ENCODE measurements at regions not wholly inside any gene's neighbourhood (a gene's known extent, or its start where the extent isn't known, plus 50 kb on each side); places are given as distances from the start of the nearest gene placed in this dataset.
"Not testable (repeated sequence)": the region's sequence is repeated elsewhere in the genome, so short reads cannot be mapped to it uniquely, and the experiment has no call there.

DNA sequence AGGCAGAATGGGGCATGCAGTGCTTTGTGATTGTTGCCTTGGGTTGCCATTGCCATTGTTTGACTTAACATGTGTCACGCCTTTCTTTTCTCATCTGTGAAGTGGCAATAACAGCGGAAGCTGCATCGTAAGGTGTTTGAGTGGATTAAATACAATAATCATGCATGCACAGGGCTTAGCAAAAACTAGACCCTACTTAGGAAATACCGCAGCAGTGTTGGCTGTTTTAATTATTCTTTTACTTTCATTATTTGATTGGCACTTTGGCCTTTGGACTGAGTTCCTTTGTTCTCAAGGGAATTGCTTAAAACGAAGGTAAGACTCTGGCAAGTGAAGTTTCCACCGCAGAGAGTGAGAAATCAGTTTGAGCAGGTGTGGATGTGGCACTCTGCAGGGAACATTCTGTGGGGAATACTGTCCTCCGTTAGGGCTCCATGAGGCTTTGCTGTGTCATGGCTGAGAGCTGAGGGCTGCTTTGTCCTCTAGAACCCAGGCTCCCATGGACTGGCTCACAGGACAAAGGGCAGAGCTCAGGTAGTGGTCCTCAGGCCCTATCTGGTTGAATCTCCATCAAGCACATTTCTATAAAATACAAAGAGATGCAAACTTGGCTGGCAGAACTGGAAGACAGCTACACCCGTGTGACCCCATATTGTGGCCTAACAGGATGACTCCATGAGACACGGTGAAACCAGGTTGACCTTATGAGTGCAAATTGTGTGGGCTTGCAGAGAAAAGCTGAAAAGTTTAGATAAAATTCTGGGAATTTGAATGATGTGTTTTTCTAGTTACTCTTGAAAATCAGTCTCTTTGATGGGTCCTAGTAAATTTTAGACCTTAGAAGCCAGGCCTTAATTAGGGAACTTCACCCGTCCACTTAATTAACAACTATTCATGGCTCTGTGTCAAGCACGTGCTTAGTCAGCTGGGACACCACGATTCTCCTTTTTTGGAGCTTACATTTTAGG lies 407.2 kb downstream of the KCNRG start:
- Histone ChIP-seq H3K9me3 (ENCODE audit: control insufficient read depth in 2 of 2, insufficient read depth in 1 of 2, low read depth in 1 of 2, low read length in 1 of 2) (peaks cover 0 to 2% of the 10 kb centered on the region in 2 donors), H3K27ac (ENCODE audit: low read depth in 2 of 2, low read length in 1 of 2) (peak overlapping the region in 1 of 2 donors; percentile 22), H3K4me1 (ENCODE audit: control insufficient read depth in 2 of 2, insufficient read depth in 2 of 2, low read length in 1 of 2) (peaks cover 3 to 6% of the 10 kb centered on the region in 2 donors), H3K4me3 (ENCODE audit: low read depth in 1 of 2, low read length in 2 of 2) (peak overlapping the region in 1 of 2 donors; percentile 5), H3K27me3 (ENCODE audit: control insufficient read depth in 1 of 2, insufficient read depth in 2 of 2, low read length in 2 of 2) (no peaks in the 10 kb centered on the region), H3K36me3 (ENCODE audit: control insufficient read depth in 2 of 2, insufficient read depth in 2 of 2, low read length in 1 of 2) (no peaks in the 10 kb centered on the region)
- WGBS, 2 donors = 60 to 64% methylated on average over 12 of the region's 12 CpGs

DNA sequence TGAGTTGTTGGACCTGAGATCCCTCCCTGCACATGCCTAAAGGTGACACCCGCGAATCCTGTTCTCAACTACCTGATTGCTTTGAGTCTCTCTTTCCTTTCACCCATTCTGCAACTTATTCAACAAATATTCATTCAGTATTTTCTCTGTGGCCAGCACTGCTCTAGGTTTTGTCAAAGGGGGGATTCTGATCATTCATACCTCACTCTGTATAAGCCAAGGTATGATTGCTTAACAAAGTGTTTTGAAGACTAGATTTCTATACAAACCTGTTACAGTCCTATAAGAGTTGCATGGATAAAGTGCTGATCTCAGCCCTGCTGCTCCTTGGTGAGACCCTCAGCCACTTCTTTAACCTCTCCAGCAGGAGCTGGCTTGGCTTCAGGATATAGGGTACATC lies 409.7 kb downstream of the KCNRG start:
- H3K4me3 ChIP-seq (ENCODE audit: low read depth in 1 of 2, low read length in 2 of 2) = no peak overlapping the region
- WGBS, 2 donors = 87 to 94% methylated on average over 2 of the region's 2 CpGs
- H3K27me3 ChIP-seq (ENCODE audit: control insufficient read depth in 1 of 2, insufficient read depth in 2 of 2, low read length in 2 of 2) = no peaks in the 10 kb centered on the region
- peaks cover 0 to 6% of the 10 kb centered on the region in 2 donors for H3K4me1 ChIP-seq (ENCODE audit: control insufficient read depth in 2 of 2, insufficient read depth in 2 of 2, low read length in 1 of 2)
- H3K36me3 ChIP-seq (ENCODE audit: control insufficient read depth in 2 of 2, insufficient read depth in 2 of 2, low read length in 1 of 2) = no peaks in the 10 kb centered on the region
- no peaks in the 10 kb centered on the region for H3K9me3 ChIP-seq (ENCODE audit: control insufficient read depth in 2 of 2, insufficient read depth in 1 of 2, low read depth in 1 of 2, low read length in 1 of 2)
- H3K27ac ChIP-seq (ENCODE audit: low read depth in 2 of 2, low read length in 1 of 2) = no peak overlapping the region

DNA sequence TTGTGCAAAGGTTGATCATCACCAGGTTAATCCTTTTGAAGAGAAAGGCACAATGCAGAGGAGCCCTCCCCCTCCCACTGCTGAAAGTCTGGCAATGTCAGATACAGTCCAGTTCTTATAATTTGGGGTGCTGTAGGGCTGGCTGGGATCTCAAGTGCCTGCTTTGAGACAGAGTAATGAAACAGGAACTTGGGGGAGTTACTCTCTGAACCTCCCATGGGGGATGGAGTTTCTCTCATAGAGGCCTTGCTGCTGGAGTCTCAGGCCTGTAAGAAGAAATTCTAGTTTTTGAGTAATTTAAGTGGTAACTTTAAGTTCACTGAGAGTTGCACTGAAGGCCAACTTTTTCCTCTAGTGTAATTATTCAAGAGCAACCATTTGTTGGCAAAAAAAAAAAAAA lies 410.5 kb downstream of the KCNRG start:
- H3K4me1 ChIP-seq (ENCODE audit: control insufficient read depth in 2 of 2, insufficient read depth in 2 of 2, low read length in 1 of 2) = peaks cover 0 to 6% of the 10 kb centered on the region in 2 donors
- no peaks in the 10 kb centered on the region for H3K9me3 ChIP-seq (ENCODE audit: control insufficient read depth in 2 of 2, insufficient read depth in 1 of 2, low read depth in 1 of 2, low read length in 1 of 2)
- no peaks in the 10 kb centered on the region for H3K36me3 ChIP-seq (ENCODE audit: control insufficient read depth in 2 of 2, insufficient read depth in 2 of 2, low read length in 1 of 2)
- H3K27ac ChIP-seq (ENCODE audit: low read depth in 2 of 2, low read length in 1 of 2) = no peak overlapping the region
- no peak overlapping the region for H3K4me3 ChIP-seq (ENCODE audit: low read depth in 1 of 2, low read length in 2 of 2)
- H3K27me3 ChIP-seq (ENCODE audit: control insufficient read depth in 1 of 2, insufficient read depth in 2 of 2, low read length in 2 of 2) = no peaks in the 10 kb centered on the region

DNA sequence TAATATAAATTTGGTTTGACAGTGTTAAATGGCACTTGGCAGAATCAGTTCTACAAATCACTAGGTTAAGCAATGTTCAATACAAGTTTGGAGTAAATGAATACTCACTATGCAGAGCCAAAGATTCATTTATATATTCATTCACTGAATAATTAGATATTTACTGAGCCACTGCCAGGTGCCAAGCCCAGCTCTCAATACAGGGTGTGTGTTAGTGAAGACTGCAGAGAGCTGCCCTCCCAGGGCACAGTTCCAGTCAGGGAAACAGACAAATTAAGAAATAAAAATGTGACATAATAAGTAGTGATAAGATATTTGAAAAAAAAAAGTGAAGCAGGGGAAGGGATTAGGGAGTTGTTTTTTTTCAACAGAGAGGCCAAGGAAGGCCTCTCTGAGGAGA lies 411.7 kb downstream of the KCNRG start:
- H3K36me3 ChIP-seq (ENCODE audit: control insufficient read depth in 2 of 2, insufficient read depth in 2 of 2, low read length in 1 of 2) = no peaks in the 10 kb centered on the region
- no peaks in the 10 kb centered on the region for H3K9me3 ChIP-seq (ENCODE audit: control insufficient read depth in 2 of 2, insufficient read depth in 1 of 2, low read depth in 1 of 2, low read length in 1 of 2)
- H3K4me1 ChIP-seq (ENCODE audit: control insufficient read depth in 2 of 2, insufficient read depth in 2 of 2, low read length in 1 of 2) = peaks cover 0 to 6% of the 10 kb centered on the region in 2 donors
- H3K27ac ChIP-seq (ENCODE audit: low read depth in 2 of 2, low read length in 1 of 2) = no peak overlapping the region
- H3K4me3 ChIP-seq (ENCODE audit: low read depth in 1 of 2, low read length in 2 of 2) = no peak overlapping the region
- no peaks in the 10 kb centered on the region for H3K27me3 ChIP-seq (ENCODE audit: control insufficient read depth in 1 of 2, insufficient read depth in 2 of 2, low read length in 2 of 2)

DNA sequence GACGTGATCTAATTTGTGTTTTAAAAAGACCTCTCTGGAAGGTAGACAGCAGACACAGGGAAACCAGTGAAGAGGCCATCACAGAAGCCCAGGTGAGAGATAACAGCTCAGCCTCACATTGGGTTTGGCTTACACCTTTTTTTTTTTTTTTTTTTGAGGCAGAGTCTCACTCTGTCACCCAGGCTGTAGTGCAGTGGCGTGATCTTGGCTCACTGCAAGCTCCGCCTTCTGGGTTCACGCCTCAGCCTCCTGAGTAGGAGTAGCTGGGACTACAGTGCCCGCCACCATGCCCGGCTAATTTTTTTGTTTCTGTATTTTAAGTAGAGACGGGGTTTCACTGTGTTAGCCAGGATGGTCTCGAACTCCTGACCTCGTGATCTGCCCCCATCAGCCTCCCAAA lies 412.3 kb downstream of the KCNRG start:
- not testable (repeated sequence) for H3K27ac ChIP-seq (ENCODE audit: low read depth in 2 of 2, low read length in 1 of 2); H3K4me3 ChIP-seq (ENCODE audit: low read depth in 1 of 2, low read length in 2 of 2); H3K9me3 ChIP-seq (ENCODE audit: control insufficient read depth in 2 of 2, insufficient read depth in 1 of 2, low read depth in 1 of 2, low read length in 1 of 2); H3K36me3 ChIP-seq (ENCODE audit: control insufficient read depth in 2 of 2, insufficient read depth in 2 of 2, low read length in 1 of 2); H3K27me3 ChIP-seq (ENCODE audit: control insufficient read depth in 1 of 2, insufficient read depth in 2 of 2, low read length in 2 of 2); H3K4me1 ChIP-seq (ENCODE audit: control insufficient read depth in 2 of 2, insufficient read depth in 2 of 2, low read length in 1 of 2)
- WGBS, 2 donors = 83 to 93% methylated on average over 9 of the region's 9 CpGs

DNA sequence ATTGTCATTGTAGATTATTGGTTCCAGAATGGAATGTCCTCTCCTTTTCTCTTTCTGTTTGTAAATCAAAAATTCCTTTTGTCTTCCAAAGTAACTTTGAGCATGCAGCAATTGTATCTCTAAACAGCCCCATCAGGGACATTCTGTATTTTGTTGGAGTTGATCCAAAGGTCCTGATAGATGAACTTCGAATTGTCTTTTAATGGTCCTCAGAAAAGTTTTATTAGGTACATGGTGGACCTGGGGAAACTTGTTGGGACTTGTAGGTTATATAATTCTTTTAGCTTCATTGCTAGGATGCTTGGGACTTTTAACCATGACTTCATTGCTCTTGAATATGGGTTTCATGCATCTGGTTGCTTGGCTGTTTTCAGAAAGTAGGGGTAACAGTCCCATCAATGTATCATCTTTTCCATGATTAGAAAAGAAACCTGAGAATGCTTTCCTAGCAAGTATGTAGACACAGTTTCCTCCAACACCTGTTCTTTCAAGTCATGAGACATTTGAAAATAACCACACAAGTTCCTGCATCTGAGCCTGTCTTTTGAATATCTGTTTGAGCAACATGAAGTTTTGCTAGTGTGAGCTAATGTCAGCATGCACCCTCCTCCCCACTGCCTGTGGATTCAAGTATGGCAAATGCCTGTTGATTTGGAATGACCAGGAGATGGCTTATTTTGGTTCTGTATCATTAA lies 413.1 kb downstream of the KCNRG start:
- Histone ChIP-seq H3K4me1 (ENCODE audit: control insufficient read depth in 2 of 2, insufficient read depth in 2 of 2, low read length in 1 of 2) (peaks cover 0 to 2% of the 10 kb centered on the region in 2 donors), H3K27ac (ENCODE audit: low read depth in 2 of 2, low read length in 1 of 2) (no peak overlapping the region), H3K4me3 (ENCODE audit: low read depth in 1 of 2, low read length in 2 of 2) (no peak overlapping the region), H3K27me3 (ENCODE audit: control insufficient read depth in 1 of 2, insufficient read depth in 2 of 2, low read length in 2 of 2) (no peaks in the 10 kb centered on the region), H3K9me3 (ENCODE audit: control insufficient read depth in 2 of 2, insufficient read depth in 1 of 2, low read depth in 1 of 2, low read length in 1 of 2) (no peaks in the 10 kb centered on the region), H3K36me3 (ENCODE audit: control insufficient read depth in 2 of 2, insufficient read depth in 2 of 2, low read length in 1 of 2) (no peaks in the 10 kb centered on the region)
- 75 to 82% methylated on average over 1 of the region's 1 CpG for WGBS, 2 donors

DNA sequence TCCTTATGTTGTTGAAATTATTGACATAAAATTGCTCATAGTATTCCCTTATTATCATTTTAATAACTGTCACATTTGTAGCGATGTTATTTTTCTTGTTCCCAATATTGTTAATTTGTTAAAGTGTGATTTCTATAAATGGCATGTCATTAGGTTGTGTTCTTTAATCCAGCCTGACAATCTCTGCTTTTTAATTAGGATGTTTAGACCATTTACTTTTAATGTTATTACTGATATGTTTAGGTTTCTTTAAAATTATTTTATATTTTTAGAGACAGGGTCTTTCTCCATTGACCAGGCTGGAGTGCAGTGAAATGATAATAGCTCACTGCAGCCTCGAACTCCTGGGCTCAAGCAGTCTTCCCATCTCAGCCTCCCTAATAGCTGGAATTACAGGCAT lies 408.5 kb downstream of the DLEU7 start:
- 97 to 98% methylated on average over 2 of the region's 2 CpGs for WGBS, 2 donors
- H3K27me3 ChIP-seq (ENCODE audit: control insufficient read depth in 1 of 2, insufficient read depth in 2 of 2, low read length in 2 of 2) = no peaks in the 10 kb centered on the region

DNA sequence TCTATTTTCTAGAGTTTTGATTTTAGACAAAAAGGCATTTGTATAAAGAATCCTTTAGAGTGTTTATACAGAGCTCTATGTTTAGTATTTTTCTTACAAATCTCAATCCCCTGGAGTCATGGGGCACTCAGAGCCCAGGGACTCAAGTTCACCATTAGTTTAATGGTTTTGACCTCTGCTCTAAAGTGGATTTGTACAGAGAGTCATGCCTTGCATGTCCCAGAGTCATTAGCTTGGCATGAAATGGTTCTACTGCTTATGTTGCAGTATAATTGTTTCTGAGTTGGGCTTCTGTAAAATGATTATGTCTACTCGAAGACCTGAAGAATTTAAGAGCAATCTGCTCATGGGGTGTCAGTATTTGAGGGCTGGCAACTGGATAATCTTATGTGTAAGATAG lies 406.2 kb downstream of the DLEU7 start:
- no peaks in the 10 kb centered on the region for H3K27me3 ChIP-seq (ENCODE audit: control insufficient read depth in 1 of 2, insufficient read depth in 2 of 2, low read length in 2 of 2)
- WGBS, 2 donors = 67 to 68% methylated on average over 1 of the region's 1 CpG
- no peak overlapping the region for H3K27ac ChIP-seq (ENCODE audit: low read depth in 2 of 2, low read length in 1 of 2)
- no peaks in the 10 kb centered on the region for H3K4me1 ChIP-seq (ENCODE audit: control insufficient read depth in 2 of 2, insufficient read depth in 2 of 2, low read length in 1 of 2)
- H3K9me3 ChIP-seq (ENCODE audit: control insufficient read depth in 2 of 2, insufficient read depth in 1 of 2, low read depth in 1 of 2, low read length in 1 of 2) = no peaks in the 10 kb centered on the region
- H3K36me3 ChIP-seq (ENCODE audit: control insufficient read depth in 2 of 2, insufficient read depth in 2 of 2, low read length in 1 of 2) = no peaks in the 10 kb centered on the region
- no peak overlapping the region for H3K4me3 ChIP-seq (ENCODE audit: low read depth in 1 of 2, low read length in 2 of 2)

More for the DNA sequence above, 408.5 kb downstream of the DLEU7 start:
- Histone ChIP-seq H3K4me1 (ENCODE audit: control insufficient read depth in 2 of 2, insufficient read depth in 2 of 2, low read length in 1 of 2) (no peaks in the 10 kb centered on the region), H3K9me3 (ENCODE audit: control insufficient read depth in 2 of 2, insufficient read depth in 1 of 2, low read depth in 1 of 2, low read length in 1 of 2) (no peaks in the 10 kb centered on the region), H3K4me3 (ENCODE audit: low read depth in 1 of 2, low read length in 2 of 2) (no peak overlapping the region), H3K36me3 (ENCODE audit: control insufficient read depth in 2 of 2, insufficient read depth in 2 of 2, low read length in 1 of 2) (no peaks in the 10 kb centered on the region), H3K27ac (ENCODE audit: low read depth in 2 of 2, low read length in 1 of 2) (no peak overlapping the region)

DNA sequence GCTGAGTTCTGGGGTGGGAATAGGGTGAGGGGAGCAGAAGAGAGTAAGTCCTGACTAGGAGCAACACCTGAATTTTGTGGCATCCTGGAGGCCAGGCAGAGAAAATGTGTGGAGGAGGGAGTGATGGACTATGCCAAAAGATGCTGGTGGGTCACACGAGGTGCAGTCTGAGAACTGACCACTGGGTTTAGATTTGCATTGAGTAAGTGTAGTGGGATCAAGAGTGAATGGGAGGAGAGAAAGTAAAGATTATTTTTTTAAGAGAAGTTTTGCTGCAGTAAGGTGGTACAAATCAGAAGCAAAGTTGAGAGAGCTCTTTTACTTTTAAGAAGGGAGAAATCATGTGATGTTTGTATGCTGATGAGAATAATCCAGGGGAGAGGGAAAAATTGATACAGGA lies 405.1 kb downstream of the DLEU7 start:
- Histone ChIP-seq H3K4me3 (ENCODE audit: low read depth in 1 of 2, low read length in 2 of 2) (no peak overlapping the region), H3K27ac (ENCODE audit: low read depth in 2 of 2, low read length in 1 of 2) (no peak overlapping the region), H3K9me3 (ENCODE audit: control insufficient read depth in 2 of 2, insufficient read depth in 1 of 2, low read depth in 1 of 2, low read length in 1 of 2) (no peaks in the 10 kb centered on the region), H3K36me3 (ENCODE audit: control insufficient read depth in 2 of 2, insufficient read depth in 2 of 2, low read length in 1 of 2) (no peaks in the 10 kb centered on the region), H3K4me1 (ENCODE audit: control insufficient read depth in 2 of 2, insufficient read depth in 2 of 2, low read length in 1 of 2) (no peaks in the 10 kb centered on the region), H3K27me3 (ENCODE audit: control insufficient read depth in 1 of 2, insufficient read depth in 2 of 2, low read length in 2 of 2) (no peaks in the 10 kb centered on the region)
- whole genome bisulfite sequencing, 2 donors = 75 to 79% methylated on average over 1 of the region's 1 CpG
